ENCODE measurements at regions not wholly inside any gene's neighbourhood (a gene's known extent, or its start where the extent isn't known, plus 50 kb on each side); places are given as distances from the start of the nearest gene placed in this dataset.
A peak's percentile ranks its signal among the peaks of the same experiment; 100 is the strongest.
"Not testable (repeated sequence)": the region's sequence is repeated elsewhere in the genome, so short reads cannot be mapped to it uniquely, and the experiment has no call there.

DNA sequence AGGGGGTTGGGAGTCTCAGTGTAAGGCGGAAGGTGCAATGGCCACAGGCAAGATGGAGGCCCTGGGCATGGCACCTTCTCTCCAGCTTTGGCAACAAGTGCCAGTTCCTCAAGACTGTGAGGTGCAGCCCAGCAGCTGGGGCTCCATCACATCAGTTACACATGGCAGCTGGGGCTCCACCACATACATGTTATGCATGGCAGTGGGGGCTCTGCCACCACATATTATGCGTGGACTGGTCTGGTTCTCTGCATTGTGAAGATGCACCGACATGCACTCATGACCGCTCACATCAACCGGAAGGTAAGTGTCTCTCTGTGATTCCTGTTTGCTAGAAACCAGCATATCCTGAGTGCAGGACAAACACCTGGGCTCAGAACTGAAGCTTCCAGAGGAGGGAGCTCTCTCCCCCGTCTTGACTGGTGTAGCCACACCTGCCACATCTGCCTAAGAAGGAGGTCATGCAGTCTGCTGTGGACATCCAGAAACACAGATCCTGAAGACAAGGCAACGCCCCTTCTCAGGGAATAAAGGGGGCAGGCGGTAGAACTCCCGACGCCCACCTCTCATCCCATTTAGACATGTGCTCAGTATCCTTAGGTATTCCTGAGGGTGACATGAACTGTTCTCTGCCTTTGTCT is 104.1 kb upstream of the TMPRSS2 start:
- ATAC-seq, result no peak
- Mint-ChIP-seq H3K9me3 (no peaks in the 10 kb centered on the region), H3K4me3 (no peak overlapping the region), H3K27ac (no peak overlapping the region), H3K27me3 (ENCODE audit: low read depth in 2 of 2) (peaks cover 5 to 37% of the 10 kb centered on the region in 2 donors), H3K36me3 (no peaks in the 10 kb centered on the region), H3K4me1 (no peaks in the 10 kb centered on the region)
- H3K9me3 ChIP-seq (ENCODE audit: control insufficient read depth, insufficient read depth, low read length), result no peaks in the 10 kb centered on the region
- intact Hi-C loops (cut with micrococcal nuclease), result loop anchor here (10.0 kb wide), 1 partner anchor 503 kb away; no protein-coding TSS in a partner anchor
- WGBS (ENCODE audit: insufficient coverage), result 41% methylated on average over 10 of the region's 10 CpGs
- no peaks in the 10 kb centered on the region for H3K36me3 ChIP-seq (ENCODE audit: control insufficient read depth, insufficient read depth, low read length)
- H3K27ac ChIP-seq (ENCODE audit: low read length), result no peak overlapping the region
- H3K4me1 ChIP-seq (ENCODE audit: control insufficient read depth, insufficient read depth, low read length), result no peaks in the 10 kb centered on the region
- no peak overlapping the region for H3K4me3 ChIP-seq (ENCODE audit: low read length)
- no peak for TF ChIP-seq CTCF (IDR thresholded peaks at IDR 0.05)
- peaks cover 5% of the 10 kb centered on the region for H3K27me3 ChIP-seq (ENCODE audit: control insufficient read depth, insufficient read depth, low read length)
- DNase-seq, result no peak

- WGBS (ENCODE audit: insufficient coverage), result 79% methylated on average over 4 of the region's 5 CpGs
- ATAC-seq (no peak), DNase-seq (no peak)
- Mint-ChIP-seq H3K4me1 (no peaks in the 10 kb centered on the region), H3K4me3 (no peak overlapping the region), H3K36me3 (no peaks in the 10 kb centered on the region), H3K9me3 (no peaks in the 10 kb centered on the region), H3K27me3 (ENCODE audit: low read depth in 2 of 2) (peaks cover 3 to 37% of the 10 kb centered on the region in 2 donors), H3K27ac (no peak overlapping the region)
- H3K4me3 ChIP-seq (ENCODE audit: low read length), result no peak overlapping the region
- intact Hi-C loops (cut with micrococcal nuclease), result loop anchor here (10.0 kb wide), 1 partner anchor 503 kb away; no protein-coding TSS in a partner anchor
- TF ChIP-seq CTCF (IDR thresholded peaks at IDR 0.05), result no peak
- H3K36me3 ChIP-seq (ENCODE audit: control insufficient read depth, insufficient read depth, low read length), result no peaks in the 10 kb centered on the region
- H3K4me1 ChIP-seq (ENCODE audit: control insufficient read depth, insufficient read depth, low read length), result no peaks in the 10 kb centered on the region
- H3K27me3 ChIP-seq (ENCODE audit: control insufficient read depth, insufficient read depth, low read length), result peaks cover 5% of the 10 kb centered on the region
- no peak overlapping the region for H3K27ac ChIP-seq (ENCODE audit: low read length)
- H3K9me3 ChIP-seq (ENCODE audit: control insufficient read depth, insufficient read depth, low read length), result no peaks in the 10 kb centered on the region
Measured at GRCh38 chr21:41611441-41611840, 103.5 kb upstream of the TMPRSS2 start.

DNA sequence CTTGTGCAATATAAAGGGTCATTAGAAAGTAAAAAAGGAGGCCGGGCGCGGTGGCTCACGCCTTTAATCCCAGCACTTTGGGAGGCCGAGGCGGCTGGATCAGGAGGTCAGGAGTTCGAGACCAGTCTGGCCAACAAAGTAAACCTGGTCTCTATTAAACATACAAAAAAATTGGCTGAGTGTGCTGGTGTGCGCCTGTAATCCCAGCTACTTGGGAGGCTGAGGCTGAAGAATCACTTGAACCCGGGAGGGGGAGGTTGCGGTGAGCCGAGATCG is 102.8 kb upstream of the TMPRSS2 start:
- not testable (repeated sequence) for DNase-seq; H3K4me3 Mint-ChIP-seq; H3K27ac ChIP-seq (ENCODE audit: low read length); H3K4me1 Mint-ChIP-seq; H3K27me3 ChIP-seq (ENCODE audit: control insufficient read depth, insufficient read depth, low read length); H3K4me1 ChIP-seq (ENCODE audit: control insufficient read depth, insufficient read depth, low read length); H3K9me3 Mint-ChIP-seq; H3K36me3 Mint-ChIP-seq; H3K4me3 ChIP-seq (ENCODE audit: low read length); ATAC-seq; H3K27ac Mint-ChIP-seq; H3K36me3 ChIP-seq (ENCODE audit: control insufficient read depth, insufficient read depth, low read length); H3K9me3 ChIP-seq (ENCODE audit: control insufficient read depth, insufficient read depth, low read length)
- peaks cover 5 to 37% of the 10 kb centered on the region in 2 donors for H3K27me3 Mint-ChIP-seq (ENCODE audit: low read depth in 2 of 2)
- 96% methylated on average over 12 of the region's 12 CpGs for WGBS (ENCODE audit: insufficient coverage)
- intact Hi-C loops (cut with micrococcal nuclease), result loop anchor here (10.0 kb wide), 1 partner anchor 504 kb away; no protein-coding TSS in a partner anchor

DNA sequence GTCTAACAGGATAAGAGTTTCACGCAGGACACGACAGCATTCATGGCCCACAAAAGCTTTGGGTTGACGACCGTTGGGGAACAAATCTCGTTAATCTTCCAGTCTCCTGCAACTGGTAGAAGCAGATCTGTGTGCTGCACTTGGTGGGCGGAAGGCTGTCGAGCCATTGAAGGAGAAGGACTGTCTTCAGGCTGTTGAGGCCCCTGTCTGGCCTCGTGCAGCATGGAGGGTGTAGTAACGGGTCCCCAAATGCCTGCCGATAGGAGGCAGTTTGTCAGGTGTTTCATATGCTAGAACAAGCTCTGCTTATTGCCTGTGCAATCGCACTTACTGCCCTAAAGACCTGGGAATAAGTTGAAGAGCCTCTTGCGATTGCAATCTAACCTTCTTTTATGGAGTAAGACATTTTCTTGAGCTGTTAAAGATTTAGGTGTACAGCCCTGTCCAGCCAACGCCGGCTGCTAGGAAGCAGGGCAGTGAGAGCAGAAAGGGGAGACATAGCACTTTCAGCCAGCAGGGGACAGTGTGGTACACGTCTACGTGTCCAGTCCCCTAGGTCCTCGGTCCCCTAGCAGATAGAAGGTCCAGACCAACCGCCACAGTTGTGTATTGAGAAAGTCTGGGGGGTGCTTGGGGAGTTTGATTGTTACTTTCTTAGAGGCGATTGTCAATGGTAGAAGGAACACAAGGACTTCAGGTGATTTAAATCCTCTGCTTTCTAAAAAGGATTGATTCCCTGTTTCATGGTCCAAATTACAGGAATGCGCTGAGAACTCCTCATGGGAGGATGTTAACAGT is 102.3 kb upstream of the TMPRSS2 start:
- H3K4me1 ChIP-seq (ENCODE audit: control insufficient read depth, insufficient read depth, low read length), result no peaks in the 10 kb centered on the region
- peak in 1 of 2 donors; percentile 35 for DNase-seq
- Mint-ChIP-seq H3K36me3 (no peaks in the 10 kb centered on the region), H3K27ac (no peak overlapping the region), H3K4me1 (no peaks in the 10 kb centered on the region), H3K27me3 (ENCODE audit: low read depth in 2 of 2) (peaks cover 5 to 37% of the 10 kb centered on the region in 2 donors), H3K9me3 (no peaks in the 10 kb centered on the region), H3K4me3 (no peak overlapping the region)
- no peak overlapping the region for H3K27ac ChIP-seq (ENCODE audit: low read length)
- ATAC-seq, result peak in 1 of 3 donors; percentile 48
- 60% methylated on average over 20 of the region's 20 CpGs for WGBS (ENCODE audit: insufficient coverage)
- H3K36me3 ChIP-seq (ENCODE audit: control insufficient read depth, insufficient read depth, low read length), result no peaks in the 10 kb centered on the region
- no peaks in the 10 kb centered on the region for H3K9me3 ChIP-seq (ENCODE audit: control insufficient read depth, insufficient read depth, low read length)
- H3K27me3 ChIP-seq (ENCODE audit: control insufficient read depth, insufficient read depth, low read length), result peaks cover 5% of the 10 kb centered on the region
- no peak for TF ChIP-seq CTCF (IDR thresholded peaks at IDR 0.05)
- H3K4me3 ChIP-seq (ENCODE audit: low read length), result no peak overlapping the region
- intact Hi-C loops (cut with micrococcal nuclease), result loop anchor here (10.0 kb wide), 1 partner anchor 505 kb away; no protein-coding TSS in a partner anchor
